Loucy (cell line): ENCODE measurements at regions not wholly inside any gene's neighbourhood (a gene's known extent, or its start where the extent isn't known, plus 50 kb on each side); places are given as distances from the start of the nearest gene placed in this dataset.

Source experiments
- EZH2phosphoT487 ChIP-seq: fragments of 200-600 bp; IDR thresholded peaks from 2 replicates; pipeline ENCODE4 v1.6.1; 2018; ENCODE audit warnings: antibody characterized with exemption, mild to moderate bottlenecking, moderate library complexity, borderline replicate concordance
- TF ChIP-seq, protein P1 (sequence below): fragments of 200-600 bp; sonication (generic); conservative IDR thresholded peaks from 2 replicates; pipeline ENCODE4 v1.5.1; 2014; ENCODE audit warnings: mild to moderate bottlenecking, antibody characterized with exemption, low read length

DNA sequence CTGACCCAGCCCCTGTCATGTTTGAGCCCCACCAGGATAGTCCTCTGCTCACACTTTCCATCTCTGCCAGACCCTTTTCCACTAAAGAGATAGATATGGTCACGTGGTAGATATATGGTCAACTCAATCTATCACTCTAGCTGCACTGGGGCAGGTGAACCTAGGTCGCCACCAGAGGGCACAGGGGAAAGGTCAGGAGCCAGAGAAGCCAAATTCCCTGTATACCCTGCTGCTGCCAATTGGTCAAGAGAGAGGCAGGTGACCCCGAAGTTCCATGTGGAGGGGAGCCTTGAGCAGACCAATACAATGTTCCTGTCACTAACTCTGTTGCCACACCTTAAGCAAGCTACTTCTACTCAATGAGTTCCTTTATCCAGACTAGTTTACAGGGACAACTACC, 101.1 kb upstream of the GALNT18 start:
- TF ChIP-seq, protein P1, sequence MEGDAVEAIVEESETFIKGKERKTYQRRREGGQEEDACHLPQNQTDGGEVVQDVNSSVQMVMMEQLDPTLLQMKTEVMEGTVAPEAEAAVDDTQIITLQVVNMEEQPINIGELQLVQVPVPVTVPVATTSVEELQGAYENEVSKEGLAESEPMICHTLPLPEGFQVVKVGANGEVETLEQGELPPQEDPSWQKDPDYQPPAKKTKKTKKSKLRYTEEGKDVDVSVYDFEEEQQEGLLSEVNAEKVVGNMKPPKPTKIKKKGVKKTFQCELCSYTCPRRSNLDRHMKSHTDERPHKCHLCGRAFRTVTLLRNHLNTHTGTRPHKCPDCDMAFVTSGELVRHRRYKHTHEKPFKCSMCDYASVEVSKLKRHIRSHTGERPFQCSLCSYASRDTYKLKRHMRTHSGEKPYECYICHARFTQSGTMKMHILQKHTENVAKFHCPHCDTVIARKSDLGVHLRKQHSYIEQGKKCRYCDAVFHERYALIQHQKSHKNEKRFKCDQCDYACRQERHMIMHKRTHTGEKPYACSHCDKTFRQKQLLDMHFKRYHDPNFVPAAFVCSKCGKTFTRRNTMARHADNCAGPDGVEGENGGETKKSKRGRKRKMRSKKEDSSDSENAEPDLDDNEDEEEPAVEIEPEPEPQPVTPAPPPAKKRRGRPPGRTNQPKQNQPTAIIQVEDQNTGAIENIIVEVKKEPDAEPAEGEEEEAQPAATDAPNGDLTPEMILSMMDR, result no peak
- TF ChIP-seq EZH2phosphoT487, result no peak
